ENCODE measurements at regions not wholly inside any gene's neighbourhood (a gene's known extent, or its start where the extent isn't known, plus 50 kb on each side); places are given as distances from the start of the nearest gene placed in this dataset.

DNA sequence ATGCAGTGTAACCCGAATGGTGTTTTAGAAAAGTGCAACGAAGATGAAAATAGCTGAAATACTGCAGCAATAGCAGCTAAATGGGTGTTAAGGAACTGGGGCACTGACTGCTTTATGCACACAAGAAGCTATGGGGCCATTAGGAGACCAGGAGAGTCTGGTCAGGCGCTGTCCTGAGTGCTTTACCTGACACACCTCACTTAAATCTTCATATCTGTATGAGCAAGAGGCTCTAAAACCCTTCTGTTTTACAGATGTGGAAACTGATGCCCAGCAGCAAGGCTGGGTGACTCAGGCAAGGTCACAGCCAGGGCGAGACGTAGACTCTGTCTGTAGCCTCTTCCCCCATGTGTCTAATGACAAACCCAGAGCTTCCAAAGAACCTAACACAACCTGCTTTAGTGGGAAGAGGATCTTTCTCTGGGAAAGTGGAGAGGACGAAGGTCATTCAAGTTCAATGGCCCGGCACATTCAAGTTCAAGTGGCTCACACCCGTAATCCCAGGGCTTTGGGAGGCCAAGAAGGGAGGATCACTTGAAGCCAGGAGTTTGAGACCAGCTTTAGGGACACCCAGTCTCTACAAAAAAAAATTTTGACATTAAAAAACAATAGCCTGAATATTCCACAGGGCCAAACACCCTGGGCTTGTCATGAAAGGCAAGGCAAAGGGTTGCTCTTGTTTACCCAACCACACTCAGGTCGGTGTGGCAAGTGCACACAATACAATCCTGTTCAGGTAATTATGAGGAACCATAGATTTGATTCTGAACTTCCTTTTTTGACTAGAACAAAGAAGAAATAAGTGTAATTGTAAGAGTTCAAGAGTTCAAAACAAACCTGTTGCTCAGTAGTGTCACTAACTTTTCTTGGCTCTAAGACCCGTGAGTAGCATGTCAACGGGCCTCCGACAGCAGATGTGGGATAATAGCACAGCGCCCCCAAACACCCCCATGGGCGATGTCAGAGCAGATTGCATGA lies 53.7 kb upstream of the KLF6 start:
- no peak overlapping the region for H3K27ac Mint-ChIP-seq (ENCODE audit: unreplicated experiment)
- H3K9me3 Mint-ChIP-seq (ENCODE audit: unreplicated experiment), result no peaks in the 10 kb centered on the region
- no peak overlapping the region for H3K4me3 Mint-ChIP-seq (ENCODE audit: unreplicated experiment)
- no peak for DNase-seq (ENCODE audit: extremely low spot score, unreplicated experiment)
- no peaks in the 10 kb centered on the region for H3K36me3 Mint-ChIP-seq (ENCODE audit: unreplicated experiment)
- H3K4me1 Mint-ChIP-seq (ENCODE audit: unreplicated experiment), result peaks cover 10% of the 10 kb centered on the region
- no peaks in the 10 kb centered on the region for H3K27me3 Mint-ChIP-seq (ENCODE audit: unreplicated experiment)
- TF ChIP-seq CTCF (IDR thresholded peaks at IDR 0.05), result no peak

DNA sequence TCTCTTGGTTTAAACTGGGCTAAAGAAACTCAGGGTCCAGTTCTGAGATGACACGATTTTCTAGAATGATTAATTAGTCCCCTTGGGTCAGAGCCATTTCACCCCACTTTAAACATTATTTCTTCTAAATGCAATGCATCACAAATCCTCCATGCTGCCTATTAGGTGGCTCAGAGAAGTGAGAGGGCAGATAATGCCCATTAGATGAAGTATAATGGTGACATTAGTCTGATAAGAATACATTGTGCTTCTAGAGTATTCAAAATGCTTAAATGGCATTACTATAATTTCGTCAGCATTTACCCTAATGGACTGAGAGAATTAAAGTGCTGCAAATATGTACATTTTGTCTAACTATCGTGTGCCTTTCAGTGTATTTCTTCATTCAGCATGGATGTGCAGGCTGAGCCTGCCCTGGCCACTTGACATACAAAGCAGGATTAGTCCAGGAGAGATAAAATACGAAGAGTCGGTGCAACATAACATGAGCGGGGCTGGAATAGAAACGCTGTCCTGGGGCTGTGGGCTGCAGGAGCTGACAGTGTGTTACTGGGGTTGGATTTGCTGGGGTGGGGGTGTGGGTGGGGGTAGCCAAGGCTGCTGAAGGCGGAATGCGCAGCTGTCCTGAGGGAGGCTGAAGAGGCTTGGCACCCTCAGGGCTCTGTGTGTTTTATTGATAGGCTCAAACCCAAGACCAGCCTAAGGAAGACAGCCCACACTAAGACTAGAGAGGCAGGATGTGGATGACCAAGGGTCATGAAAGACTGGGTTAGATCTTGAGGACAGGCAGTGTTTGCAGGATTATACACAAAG lies 52.8 kb upstream of the KLF6 start:
- no peak for DNase-seq (ENCODE audit: extremely low spot score, unreplicated experiment)
- Mint-ChIP-seq H3K27ac (ENCODE audit: unreplicated experiment) (no peak overlapping the region), H3K4me3 (ENCODE audit: unreplicated experiment) (no peak overlapping the region), H3K36me3 (ENCODE audit: unreplicated experiment) (no peaks in the 10 kb centered on the region), H3K9me3 (ENCODE audit: unreplicated experiment) (no peaks in the 10 kb centered on the region), H3K4me1 (ENCODE audit: unreplicated experiment) (peaks cover 10% of the 10 kb centered on the region), H3K27me3 (ENCODE audit: unreplicated experiment) (no peaks in the 10 kb centered on the region)
- TF ChIP-seq CTCF (IDR thresholded peaks at IDR 0.05), result no peak

- no peak for TF ChIP-seq CTCF (IDR thresholded peaks at IDR 0.05)
- no peak for DNase-seq (ENCODE audit: extremely low spot score, unreplicated experiment)
- Mint-ChIP-seq H3K36me3 (ENCODE audit: unreplicated experiment) (no peaks in the 10 kb centered on the region), H3K4me3 (ENCODE audit: unreplicated experiment) (no peak overlapping the region), H3K9me3 (ENCODE audit: unreplicated experiment) (no peaks in the 10 kb centered on the region), H3K27me3 (ENCODE audit: unreplicated experiment) (no peaks in the 10 kb centered on the region), H3K4me1 (ENCODE audit: unreplicated experiment) (peaks cover 16% of the 10 kb centered on the region), H3K27ac (ENCODE audit: unreplicated experiment) (no peak overlapping the region)
Observed at GRCh38 chr10:3836222-3836820, 51.3 kb upstream of the KLF6 start.

- Mint-ChIP-seq H3K4me3 (ENCODE audit: unreplicated experiment) (no peak overlapping the region), H3K27ac (ENCODE audit: unreplicated experiment) (no peak overlapping the region), H3K4me1 (ENCODE audit: unreplicated experiment) (peaks cover 20% of the 10 kb centered on the region), H3K36me3 (ENCODE audit: unreplicated experiment) (no peaks in the 10 kb centered on the region), H3K9me3 (ENCODE audit: unreplicated experiment) (no peaks in the 10 kb centered on the region), H3K27me3 (ENCODE audit: unreplicated experiment) (no peaks in the 10 kb centered on the region)
- TF ChIP-seq CTCF (IDR thresholded peaks at IDR 0.05), result no peak
- DNase-seq (ENCODE audit: extremely low spot score, unreplicated experiment), result no peak
Observed at GRCh38 chr10:3835770-3836169, 50.8 kb upstream of the KLF6 start.

All from osteocyte (in vitro differentiated cells).